AG10803 (cell line): ENCODE measurements at regions not wholly inside any gene's neighbourhood (a gene's known extent, or its start where the extent isn't known, plus 50 kb on each side); places are given as distances from the start of the nearest gene placed in this dataset.

Experiments
- DNase-seq: peaks from one replicate; pipeline ENCODE4 v3.0.0; 2010; ENCODE audit warnings: low read depth
- H3K4me3 ChIP-seq: 2 replicates; pipeline ENCODE4 v1.5.1; 2011; ENCODE audit warnings: mild to moderate bottlenecking, low read length, control low read depth
- TF ChIP-seq, protein P1 (sequence below): conservative IDR thresholded peaks from 2 replicates; pipeline ENCODE4 v1.5.1; 2011; ENCODE audit warnings: mild to moderate bottlenecking, low read length, control low read depth, inconsistent platforms

DNA sequence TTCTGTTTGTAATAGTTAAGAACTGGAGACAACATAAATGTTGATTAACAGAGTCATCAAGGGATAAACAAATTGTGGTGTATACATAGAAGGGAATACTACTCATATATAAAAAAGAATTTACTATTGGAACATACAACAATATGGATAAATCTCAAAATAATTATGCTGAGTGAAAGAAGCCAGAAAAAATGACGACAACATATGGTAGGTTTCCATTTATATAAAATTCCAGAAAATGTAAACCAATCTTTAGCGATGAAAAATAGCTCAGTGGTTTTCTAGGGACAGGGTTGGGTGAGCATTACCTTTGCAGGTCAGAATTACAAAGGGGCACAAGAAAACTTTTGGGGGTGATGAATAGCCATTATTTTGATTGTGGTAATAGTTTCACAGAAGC is 431.6 kb downstream of the PTPRU start:
- H3K4me3 ChIP-seq = no peak overlapping the region
- TF ChIP-seq, protein P1, sequence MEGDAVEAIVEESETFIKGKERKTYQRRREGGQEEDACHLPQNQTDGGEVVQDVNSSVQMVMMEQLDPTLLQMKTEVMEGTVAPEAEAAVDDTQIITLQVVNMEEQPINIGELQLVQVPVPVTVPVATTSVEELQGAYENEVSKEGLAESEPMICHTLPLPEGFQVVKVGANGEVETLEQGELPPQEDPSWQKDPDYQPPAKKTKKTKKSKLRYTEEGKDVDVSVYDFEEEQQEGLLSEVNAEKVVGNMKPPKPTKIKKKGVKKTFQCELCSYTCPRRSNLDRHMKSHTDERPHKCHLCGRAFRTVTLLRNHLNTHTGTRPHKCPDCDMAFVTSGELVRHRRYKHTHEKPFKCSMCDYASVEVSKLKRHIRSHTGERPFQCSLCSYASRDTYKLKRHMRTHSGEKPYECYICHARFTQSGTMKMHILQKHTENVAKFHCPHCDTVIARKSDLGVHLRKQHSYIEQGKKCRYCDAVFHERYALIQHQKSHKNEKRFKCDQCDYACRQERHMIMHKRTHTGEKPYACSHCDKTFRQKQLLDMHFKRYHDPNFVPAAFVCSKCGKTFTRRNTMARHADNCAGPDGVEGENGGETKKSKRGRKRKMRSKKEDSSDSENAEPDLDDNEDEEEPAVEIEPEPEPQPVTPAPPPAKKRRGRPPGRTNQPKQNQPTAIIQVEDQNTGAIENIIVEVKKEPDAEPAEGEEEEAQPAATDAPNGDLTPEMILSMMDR = no peak
- no peak for DNase-seq

GRCh38 chr1:29664711-29665110 is 428.4 kb downstream of the PTPRU start:
- no peak overlapping the region for H3K4me3 ChIP-seq
- DNase-seq = no peak
- TF ChIP-seq, protein P1 = no peak

- no peak for DNase-seq
- no peak overlapping the region for H3K4me3 ChIP-seq
- TF ChIP-seq, protein P1 = no peak
Observed at GRCh38 chr1:29658688-29659087, 422.4 kb downstream of the PTPRU start.

DNA sequence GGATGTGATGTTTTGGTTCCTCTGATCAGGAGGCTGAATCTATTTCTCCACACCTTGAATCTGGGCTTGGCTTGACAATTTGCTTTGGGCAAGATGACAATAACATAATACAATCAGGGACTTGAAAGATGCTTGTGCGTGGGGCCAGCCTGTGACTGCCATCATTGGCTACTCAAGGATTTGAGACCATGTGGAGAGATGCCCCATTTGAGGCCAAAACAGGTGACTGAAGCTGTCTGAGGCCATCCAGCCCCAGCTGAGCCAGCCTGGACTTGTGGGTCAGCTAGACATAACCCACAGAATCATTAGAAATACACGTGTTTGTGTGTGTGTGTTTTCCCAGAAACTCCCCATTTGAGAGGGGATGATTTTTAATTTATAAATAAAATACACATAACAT is 421.5 kb downstream of the PTPRU start:
- no peak overlapping the region for H3K4me3 ChIP-seq
- TF ChIP-seq, protein P1 = no peak
- no peak for DNase-seq

DNA sequence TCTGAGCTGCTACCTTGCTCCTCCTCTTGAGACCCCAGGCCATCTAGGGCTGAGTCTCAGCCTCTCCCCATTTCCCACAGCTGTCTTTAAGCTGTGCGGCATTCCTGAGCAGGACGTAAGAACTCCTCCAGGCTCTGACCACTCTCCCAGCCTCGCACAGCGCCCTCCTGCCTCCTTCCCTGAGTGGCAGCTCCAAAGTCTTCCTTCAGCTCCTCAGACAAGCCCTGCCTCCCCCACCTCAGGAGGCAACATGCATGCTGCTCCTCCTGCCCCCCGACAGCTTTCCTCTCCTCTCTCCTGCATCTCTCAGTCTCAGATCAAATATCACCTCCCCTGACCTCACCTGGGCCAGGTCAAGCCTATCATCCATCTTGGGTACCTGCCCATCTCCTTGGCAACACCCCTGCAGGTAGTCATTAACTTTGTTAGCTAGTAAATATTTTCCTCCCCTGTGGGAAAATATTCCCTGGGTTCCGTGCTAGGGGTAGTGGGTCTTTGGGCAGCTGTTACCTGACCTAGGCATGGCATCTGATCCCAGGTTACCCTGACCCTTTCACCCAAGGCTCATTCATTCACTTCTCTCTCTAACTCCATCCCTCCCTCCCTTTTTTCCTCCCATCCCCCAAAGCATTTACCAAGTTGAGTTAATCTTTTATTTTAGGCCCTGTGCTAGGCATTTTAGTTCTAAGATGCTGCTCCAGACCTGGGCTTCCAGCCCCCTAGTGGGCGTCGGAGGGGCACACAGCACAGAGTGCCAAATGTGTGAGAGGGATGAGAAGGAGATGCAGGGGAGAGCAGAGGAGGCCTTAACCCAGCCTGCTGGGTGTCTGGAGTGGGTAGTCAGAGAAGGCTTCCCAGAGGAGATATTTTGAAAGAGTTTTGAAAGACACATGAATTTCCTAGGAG is 419.9 kb downstream of the PTPRU start:
- TF ChIP-seq, protein P1 = peak; percentile 31
- no peak for DNase-seq
- no peak overlapping the region for H3K4me3 ChIP-seq

DNA sequence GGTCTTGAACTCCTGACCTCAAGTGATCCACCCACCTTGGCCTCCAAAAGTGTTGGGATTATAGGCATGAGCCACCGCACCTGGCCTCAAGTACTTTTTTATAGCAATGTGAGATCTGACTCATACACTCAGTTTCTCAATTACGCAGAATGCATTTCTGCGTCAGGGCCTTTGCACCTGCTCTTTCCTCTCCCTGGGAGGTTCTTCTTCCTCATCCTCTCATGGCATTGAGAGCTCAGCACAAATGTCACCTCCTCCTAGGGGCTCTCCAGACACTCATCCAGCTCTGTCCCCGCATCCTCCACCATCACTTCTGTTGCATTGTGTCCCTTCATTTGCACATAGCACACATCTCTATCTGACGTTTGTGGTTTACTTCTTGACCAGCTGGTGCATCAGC is 418.8 kb downstream of the PTPRU start:
- no peak for DNase-seq
- TF ChIP-seq, protein P1 = no peak
- no peak overlapping the region for H3K4me3 ChIP-seq

- no peak for DNase-seq
- H3K4me3 ChIP-seq = no peak overlapping the region
- TF ChIP-seq, protein P1 = no peak
Observed at GRCh38 chr1:29653886-29654450, 417.6 kb downstream of the PTPRU start.
